IMR-90 (cell line): ENCODE measurements at regions not wholly inside any gene's neighbourhood (a gene's known extent, or its start where the extent isn't known, plus 50 kb on each side); places are given as distances from the start of the nearest gene placed in this dataset.

Experiments
- ATAC-seq: fragments of 200-7000 bp; cut with Tn5 transposase; 2 replicates; pipeline ENCODE4 v1.9.1; 2020; ENCODE audit warnings: low read depth, mild to moderate bottlenecking, moderate library complexity
- BruUV-seq: library from RNA; stranded (reverse); fragments of 400-500 nt; replicated peaks from 2 replicates; lab custom pipeline; 2021; lab: Mats Ljungman, UMichigan
- CTCF ChIA-PET: fragments of 300-600 bp; formaldehyde crosslinking; extraction: SDS; loops from one replicate; lab custom pipeline; 2021; ENCODE audit warnings: antibody characterized with exemption; lab: Yijun Ruan, JAX
- POLR2A ChIA-PET: fragments of 300-600 bp; sonication (Branson Sonifier 250); formaldehyde crosslinking; loops from one replicate; lab custom pipeline; 2022; ENCODE audit warnings: antibody characterized with exemption; ENCODE audit not compliant: unreplicated experiment; lab: Charles Lee
- DNase-seq: peaks from one replicate; pipeline ENCODE4 v3.0.0; 2013
- H2AFZ ChIP-seq: replicated peaks from 2 replicates; pipeline ENCODE3; 2013; ENCODE audit warnings: low read length, mild to moderate bottlenecking; ENCODE audit not compliant: poor library complexity
- H2AK5ac ChIP-seq: 2 replicates; pipeline ENCODE4 v1.6.1; 2013; ENCODE audit warnings: low read depth, low read length, inconsistent platforms
- H2AK9ac ChIP-seq: replicated peaks from 2 replicates; pipeline ENCODE3; 2013; ENCODE audit warnings: mild to moderate bottlenecking, low read depth, low read length, moderate library complexity; ENCODE audit not compliant: poor library complexity
- H2BK120ac ChIP-seq: 2 replicates; pipeline ENCODE4 v1.6.1; 2013; ENCODE audit warnings: low read depth, low read length, inconsistent platforms
- H2BK15ac ChIP-seq: 3 replicates; pipeline ENCODE4 v1.6.1; 2013; ENCODE audit warnings: low read depth, low read length, inconsistent platforms
- H2BK20ac ChIP-seq: 2 replicates; pipeline ENCODE4 v1.6.1; 2013; ENCODE audit warnings: low read depth, mild to moderate bottlenecking, inconsistent platforms, low read length, moderate library complexity
- H2BK5ac ChIP-seq: 2 replicates; pipeline ENCODE4 v1.6.1; 2013; ENCODE audit warnings: mild to moderate bottlenecking, low read depth, low read length, inconsistent platforms; ENCODE audit not compliant: poor library complexity, severe bottlenecking
- H3K14ac ChIP-seq: replicated peaks from 2 replicates; pipeline ENCODE4 v1.6.1; 2013; ENCODE audit warnings: low read depth, low read length, inconsistent platforms
- H3K18ac ChIP-seq: 2 replicates; pipeline ENCODE4 v1.6.1; 2013; ENCODE audit warnings: low read depth, low read length, control low read depth
- H3K23ac ChIP-seq: 2 replicates; pipeline ENCODE4 v1.6.1; 2013; ENCODE audit warnings: low read depth, low read length, inconsistent platforms
- H3K27ac ChIP-seq: 2 replicates; pipeline ENCODE4 v1.5.1; 2013; ENCODE audit warnings: mild to moderate bottlenecking, control low read depth, low read length; ENCODE audit not compliant: insufficient read depth
- H3K27me3 ChIP-seq: 2 replicates; pipeline ENCODE4 v1.6.1; 2013; ENCODE audit warnings: low read length; ENCODE audit not compliant: control insufficient read depth, insufficient read depth
- H3K36me3 ChIP-seq: 2 replicates; pipeline ENCODE4 v1.6.1; 2013; ENCODE audit warnings: low read length, mixed read lengths; ENCODE audit not compliant: control insufficient read depth, insufficient read depth
- H3K4ac ChIP-seq: 2 replicates; pipeline ENCODE4 v1.6.1; 2013; ENCODE audit warnings: low read depth, low read length, inconsistent platforms
- H3K4me1 ChIP-seq: 2 replicates; pipeline ENCODE4 v1.6.1; 2013; ENCODE audit warnings: low read length, mixed read lengths; ENCODE audit not compliant: control insufficient read depth, insufficient read depth
- H3K4me2 ChIP-seq: 2 replicates; pipeline ENCODE4 v1.6.1; 2013; ENCODE audit warnings: low read depth, mild to moderate bottlenecking, control low read depth, low read length, moderate library complexity
- H3K4me3 ChIP-seq: 2 replicates; pipeline ENCODE4 v1.5.1; 2013; ENCODE audit warnings: low read depth, mild to moderate bottlenecking, control low read depth, low read length, moderate library complexity; ENCODE audit not compliant: insufficient read depth
- H3K56ac ChIP-seq: 2 replicates; pipeline ENCODE4 v1.6.1; 2013; ENCODE audit warnings: low read length, inconsistent platforms; ENCODE audit not compliant: insufficient read depth; ENCODE audit errors: extremely low read depth
- H3K79me1 ChIP-seq, 2 experiments: 2 replicates each; pipeline ENCODE4 v1.6.1; 2013; ENCODE audit warnings: low read length in 2 of 2, inconsistent platforms in 1 of 2, low read depth in 1 of 2
- H3K9ac ChIP-seq: 2 replicates; pipeline ENCODE4 v1.6.1; 2013; ENCODE audit warnings: low read depth, low read length, control low read depth
- H3K9me1 ChIP-seq: 2 replicates; pipeline ENCODE4 v1.6.1; 2013; ENCODE audit warnings: low read length, inconsistent platforms; ENCODE audit not compliant: insufficient read depth
- H3K9me3 ChIP-seq: 2 replicates; pipeline ENCODE4 v1.6.1; 2013; ENCODE audit warnings: low read length; ENCODE audit not compliant: control insufficient read depth, insufficient read depth
- H4K20me1 ChIP-seq: 2 replicates; pipeline ENCODE4 v1.6.1; 2013; ENCODE audit warnings: low read length, inconsistent platforms; ENCODE audit not compliant: insufficient read depth
- H4K5ac ChIP-seq: 2 replicates; pipeline ENCODE4 v1.6.1; 2013; ENCODE audit warnings: mild to moderate bottlenecking, low read depth, low read length, control low read depth
- H4K8ac ChIP-seq, 2 experiments: 2 replicates each; pipeline ENCODE4 v1.6.1; 2013; ENCODE audit warnings: low read depth in 2 of 2, low read length in 2 of 2, control low read depth in 1 of 2, inconsistent platforms in 1 of 2
- H4K91ac ChIP-seq: 2 replicates; pipeline ENCODE4 v1.6.1; 2013; ENCODE audit warnings: low read depth, low read length, inconsistent platforms; ENCODE audit not compliant: insufficient read depth
- BHLHE40 ChIP-seq: fragments of 150-350 bp; IDR thresholded peaks from 2 replicates; pipeline ENCODE4 v1.6.1; 2016; ENCODE audit warnings: mild to moderate bottlenecking, low read depth, low read length
- FOS ChIP-seq: fragments of 150-350 bp; IDR thresholded peaks from 2 replicates; pipeline ENCODE4 v1.6.1; 2016; ENCODE audit warnings: low read depth, low read length
- POLR2A ChIP-seq: IDR thresholded peaks from 2 replicates; pipeline ENCODE4 v1.6.1; 2012; ENCODE audit warnings: mild to moderate bottlenecking, low read depth, low read length
- RAD21 ChIP-seq: IDR thresholded peaks from 2 replicates; pipeline ENCODE4 v1.6.1; 2012; ENCODE audit warnings: low read length, improper control_type of control experiment
- SMC3 ChIP-seq: fragments of 150-350 bp; IDR thresholded peaks from 2 replicates; pipeline ENCODE4 v1.6.1; 2016; ENCODE audit warnings: low read depth, mild to moderate bottlenecking, antibody characterized with exemption, low read length, moderate library complexity
- WGBS, 2 experiments: methylation state at CpG; one replicate each; pipeline versions ENCODE4 v1.1.5 to v1.1.7; 2013; ENCODE audit warnings: missing lambda C conversion rate in 2 of 2; ENCODE audit not compliant: insufficient read length in 1 of 2; ENCODE audit errors: extremely low coverage in 2 of 2; 5-methylcytosine and 5-hydroxymethylcytosine counted together
- dilution Hi-C: fragments of 300-500 bp; cut with HindIII; formaldehyde crosslinking; loops from one replicate; pipeline ENCODE4 v1.14.3; 2018; ENCODE audit warnings: low sequenced_read_pairs; ENCODE audit not compliant: unreplicated experiment
- in situ Hi-C: fragments of 300-500 bp; cut with MboI; formaldehyde crosslinking; loops from 3 replicates; pipeline ENCODE4 v1.14.3; 2019; ENCODE audit warnings: low sequenced_read_pairs, inconsistent platforms, mixed read lengths
- intact Hi-C: fragments of 100-400 bp; cut with micrococcal nuclease; formaldehyde crosslinking; loops from 2 replicates; pipeline ENCODE4 v1.10.0; 2022
- TF ChIP-seq, protein P1 (sequence below): conservative IDR thresholded peaks from 2 replicates; pipeline ENCODE4 v1.5.1; 2012; ENCODE audit warnings: mild to moderate bottlenecking, low read depth, low read length, improper control_type of control experiment
- TF ChIP-seq, protein P2 (sequence below): fragments of 150-350 bp; IDR thresholded peaks from 2 replicates; pipeline ENCODE4 v1.6.1; 2016; ENCODE audit warnings: low read depth, mild to moderate bottlenecking, low read length, moderate library complexity, borderline replicate concordance

DNA sequence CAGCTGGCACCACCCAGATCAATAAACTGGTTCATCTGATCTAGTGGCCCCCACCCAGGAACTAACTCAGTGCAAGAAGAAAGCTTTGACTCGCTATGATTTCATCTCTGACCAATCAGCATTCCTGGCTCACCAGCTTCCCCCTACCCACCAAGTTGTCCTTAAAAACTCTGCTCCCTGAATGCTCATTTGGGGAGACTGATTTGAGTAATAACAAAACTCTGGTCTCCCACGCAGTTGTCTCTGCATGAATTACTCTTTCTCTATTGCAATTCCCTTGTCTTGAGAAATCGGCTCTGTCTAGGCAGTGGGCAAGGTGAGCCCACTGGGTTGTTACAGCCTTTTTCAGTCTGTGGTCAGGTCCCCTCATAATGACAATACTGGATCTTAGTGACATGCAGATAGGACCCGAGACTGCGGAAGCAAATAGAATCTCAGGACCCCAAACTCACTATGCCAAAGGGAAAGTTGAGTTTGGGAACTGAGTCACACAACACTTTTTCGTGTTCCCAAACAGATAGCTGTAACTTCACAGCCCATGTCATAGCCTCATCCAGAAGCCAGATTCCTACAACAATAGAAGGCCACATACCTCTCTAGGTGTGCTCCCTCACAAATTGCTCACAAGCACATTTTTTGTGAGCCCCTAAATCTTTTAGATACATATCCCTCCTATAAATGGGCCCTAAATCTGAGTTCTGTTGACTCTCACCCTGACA is 175.2 kb upstream of the RAI14 start:
- Histone ChIP-seq H3K36me3 (no peaks in the 10 kb centered on the region), H2BK15ac (no peak overlapping the region), H2AK9ac (no peak overlapping the region), H3K9ac (no peak overlapping the region), H3K18ac (no peak overlapping the region), H3K4me2 (no peak overlapping the region), H3K14ac (no peak overlapping the region), H3K9me3 (peaks cover 7% of the 10 kb centered on the region; the same call in 1 of the 2 replicates), H2BK120ac (no peak overlapping the region), H2BK20ac (no peak overlapping the region), H2AK5ac (no peak overlapping the region), H3K4me1 (peaks cover 6% of the 10 kb centered on the region), H3K79me1 (peaks cover 0 to 6% of the 10 kb centered on the region in 2 experiments; a peak in 1 of 4 replicates), H3K27ac (no peak overlapping the region), H3K9me1 (0 out of 2 replicates have a peak, but pooled peaks cover 3% of the 10 kb centered on the region), H3K27me3 (peaks cover 15% of the 10 kb centered on the region), H4K8ac (no peak overlapping the region), H3K4ac (no peak overlapping the region), H3K4me3 (no peak overlapping the region), H3K56ac (no peak overlapping the region), H3K23ac (no peak overlapping the region), H4K5ac (no peak overlapping the region), H4K91ac (no peak overlapping the region), H2AFZ (no peak overlapping the region), H4K20me1 (no peaks in the 10 kb centered on the region), H2BK5ac (no peak overlapping the region)
- in situ Hi-C loops: no loop called here
- dilution Hi-C loops: no loop called here
- BruUV-seq: no TSS peak
- POLR2A ChIA-PET: no interaction called here
- TF ChIP-seq POLR2A: no peak
- TF ChIP-seq FOS: no peak
- TF ChIP-seq, protein P1, sequence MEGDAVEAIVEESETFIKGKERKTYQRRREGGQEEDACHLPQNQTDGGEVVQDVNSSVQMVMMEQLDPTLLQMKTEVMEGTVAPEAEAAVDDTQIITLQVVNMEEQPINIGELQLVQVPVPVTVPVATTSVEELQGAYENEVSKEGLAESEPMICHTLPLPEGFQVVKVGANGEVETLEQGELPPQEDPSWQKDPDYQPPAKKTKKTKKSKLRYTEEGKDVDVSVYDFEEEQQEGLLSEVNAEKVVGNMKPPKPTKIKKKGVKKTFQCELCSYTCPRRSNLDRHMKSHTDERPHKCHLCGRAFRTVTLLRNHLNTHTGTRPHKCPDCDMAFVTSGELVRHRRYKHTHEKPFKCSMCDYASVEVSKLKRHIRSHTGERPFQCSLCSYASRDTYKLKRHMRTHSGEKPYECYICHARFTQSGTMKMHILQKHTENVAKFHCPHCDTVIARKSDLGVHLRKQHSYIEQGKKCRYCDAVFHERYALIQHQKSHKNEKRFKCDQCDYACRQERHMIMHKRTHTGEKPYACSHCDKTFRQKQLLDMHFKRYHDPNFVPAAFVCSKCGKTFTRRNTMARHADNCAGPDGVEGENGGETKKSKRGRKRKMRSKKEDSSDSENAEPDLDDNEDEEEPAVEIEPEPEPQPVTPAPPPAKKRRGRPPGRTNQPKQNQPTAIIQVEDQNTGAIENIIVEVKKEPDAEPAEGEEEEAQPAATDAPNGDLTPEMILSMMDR: no peak
- TF ChIP-seq, protein P2, sequence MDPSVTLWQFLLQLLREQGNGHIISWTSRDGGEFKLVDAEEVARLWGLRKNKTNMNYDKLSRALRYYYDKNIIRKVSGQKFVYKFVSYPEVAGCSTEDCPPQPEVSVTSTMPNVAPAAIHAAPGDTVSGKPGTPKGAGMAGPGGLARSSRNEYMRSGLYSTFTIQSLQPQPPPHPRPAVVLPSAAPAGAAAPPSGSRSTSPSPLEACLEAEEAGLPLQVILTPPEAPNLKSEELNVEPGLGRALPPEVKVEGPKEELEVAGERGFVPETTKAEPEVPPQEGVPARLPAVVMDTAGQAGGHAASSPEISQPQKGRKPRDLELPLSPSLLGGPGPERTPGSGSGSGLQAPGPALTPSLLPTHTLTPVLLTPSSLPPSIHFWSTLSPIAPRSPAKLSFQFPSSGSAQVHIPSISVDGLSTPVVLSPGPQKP: no peak
- no peak for TF ChIP-seq RAD21
- no peak for TF ChIP-seq BHLHE40
- no peak for TF ChIP-seq SMC3
- DNase-seq: no peak
- 71% methylated on average over 2 of the region's 6 CpGs; no CpG with 5 or more reads in 1 of the 2 experiments for WGBS, 2 experiments
- intact Hi-C loops: loop anchor here (10.0 kb wide), 1 partner anchor 284 kb away; no protein-coding TSS in a partner anchor
- no peak for ATAC-seq
- CTCF ChIA-PET: no interaction called here
